HepG2 (cell line): ENCODE measurements at regions not wholly inside any gene's neighbourhood (a gene's known extent, or its start where the extent isn't known, plus 50 kb on each side); places are given as distances from the start of the nearest gene placed in this dataset.

Experiments
- ATAC-seq: fragments of 200-7000 bp; cut with Tn5 transposase; 3 replicates; pipeline ENCODE4 v1.9.1; 2020; ENCODE audit warnings: mild to moderate bottlenecking, moderate library complexity
- BruUV-seq: library from RNA; stranded (reverse); fragments of 400-500 nt; replicated peaks from 2 replicates; lab custom pipeline; 2021; lab: Mats Ljungman, UMichigan
- CTCF ChIA-PET: fragments of 300-600 bp; formaldehyde crosslinking; extraction: SDS; loops from one replicate; lab custom pipeline; 2021; ENCODE audit warnings: low total read pairs, inconsistent platforms, low intra/inter-chr PET ratio; lab: Yijun Ruan, JAX
- POLR2A ChIA-PET: fragments of 350-600 bp; sonication (Branson Sonifier 250); formaldehyde crosslinking; loops from one replicate; lab custom pipeline; 2020; ENCODE audit warnings: antibody characterized with exemption, inconsistent platforms; lab: Yijun Ruan, JAX
- DNase-seq: peaks from one replicate; pipeline ENCODE4 v3.0.0-alpha.2; 2015; ENCODE audit warnings: low spot score
- FAIRE-seq: peaks from 3 replicates; lab custom pipeline; 2011; peaks lifted over from hg19 to GRCh38; lab: Jason Lieb, UNC
- H2AFZ ChIP-seq: one replicate; pipeline ENCODE4 v1.6.1; 2011; ENCODE audit warnings: low read length, inconsistent platforms
- H3K27ac ChIP-seq: fragments of 300-600 bp; 3 replicates; pipeline ENCODE4 v1.8.0; 2011; ENCODE audit warnings: mixed run types, mild to moderate bottlenecking, mixed read lengths, low read length, inconsistent platforms; ENCODE audit not compliant: insufficient read depth; ENCODE audit errors: extremely low read length
- H3K27me3 ChIP-seq, 2 experiments: fragments of 200-600 bp in 1 of 2; 2 replicates in 1 of 2; 3 replicates in 1 of 2; pipeline versions ENCODE4 v1.6.0 to v1.8.0; 2011; ENCODE audit warnings: low read length in 2 of 2, mild to moderate bottlenecking in 2 of 2, moderate library complexity in 2 of 2, inconsistent platforms in 1 of 2; ENCODE audit not compliant: insufficient read depth in 2 of 2, control insufficient read depth in 1 of 2
- H3K36me3 ChIP-seq, 2 experiments: fragments of 200-600 bp in 1 of 2; replicated peaks in 1 of 2; 2 replicates in 1 of 2; 3 replicates in 1 of 2; pipeline versions ENCODE4 v1.5.1 to v1.8.0; 2011; ENCODE audit warnings: low read length in 2 of 2, inconsistent platforms in 1 of 2; ENCODE audit not compliant: insufficient read depth in 2 of 2, control insufficient read depth in 1 of 2
- H3K4me1 ChIP-seq: 2 replicates; pipeline ENCODE4 v1.5.1; 2012; ENCODE audit warnings: low read length, inconsistent platforms; ENCODE audit not compliant: insufficient read depth
- H3K4me2 ChIP-seq: 2 replicates; pipeline ENCODE4 v1.6.0; 2011; ENCODE audit warnings: low read depth, low read length, inconsistent platforms
- H3K4me3 ChIP-seq, 3 experiments: fragments of 200-600 bp in 1 of 3; sonication (generic), shearing (Covaris generic) in 1 of 3; replicated peaks in 1 of 3; 2 replicates each; pipeline ENCODE4 v1.5.1; 2011 to 2016; ENCODE audit warnings: low read length in 3 of 3, inconsistent platforms in 2 of 3, low read depth in 2 of 3, mild to moderate bottlenecking in 2 of 3, control low read depth in 1 of 3, mixed read lengths in 1 of 3; ENCODE audit not compliant: insufficient read depth in 1 of 3
- H3K79me2 ChIP-seq: one replicate; pipeline ENCODE4 v1.6.1; 2011; ENCODE audit warnings: low read length, inconsistent platforms; ENCODE audit not compliant: insufficient read depth
- H3K9ac ChIP-seq: 2 replicates; pipeline ENCODE4 v1.6.0; 2011; ENCODE audit warnings: mild to moderate bottlenecking, low read depth, low read length, inconsistent platforms; ENCODE audit not compliant: insufficient read depth
- H3K9me3 ChIP-seq: 2 replicates; pipeline ENCODE4 v1.5.1; 2012; ENCODE audit warnings: mild to moderate bottlenecking, low read length
- H4K20me1 ChIP-seq: 2 replicates; pipeline ENCODE4 v1.6.0; 2011; ENCODE audit warnings: inconsistent platforms, mild to moderate bottlenecking, low read length, moderate library complexity; ENCODE audit not compliant: insufficient read depth
- CENPT ChIP-seq: sonication (generic); formaldehyde crosslinking; IDR thresholded peaks from 2 replicates; pipeline ENCODE4 v1.8.0; 2022; ENCODE audit warnings: low read depth, mild to moderate bottlenecking, moderate library complexity, missing genetic modification reagents
- GTF3A ChIP-seq: sonication (generic); formaldehyde crosslinking; conservative IDR thresholded peaks from 2 replicates; pipeline ENCODE4 v1.4.0; 2020; ENCODE audit warnings: mild to moderate bottlenecking, missing genetic modification reagents
- HNRNPK ChIP-seq: fragments of 200-400 bp; formaldehyde crosslinking; IDR thresholded peaks from 2 replicates; pipeline ENCODE4 v1.6.1; 2018; ENCODE audit warnings: low read length, low read depth, moderate library complexity, mild to moderate bottlenecking; ENCODE audit not compliant: poor library complexity, severe bottlenecking
- KDM3A ChIP-seq: IDR thresholded peaks from 2 replicates; pipeline ENCODE4 v1.6.1; 2018; ENCODE audit warnings: low read depth, missing compliant biosample characterization
- PLRG1 ChIP-seq: fragments of 450-650 bp; conservative IDR thresholded peaks from 2 replicates; pipeline ENCODE4 v1.6.1; 2016
- RBM22 ChIP-seq: fragments of 200-400 bp; formaldehyde crosslinking; optimal IDR thresholded peaks from 2 replicates; pipeline ENCODE3; 2017; ENCODE audit warnings: mild to moderate bottlenecking, low read length, moderate library complexity
- TCF12 ChIP-seq, 2 experiments: fragments of 450-650 bp in 1 of 2; sonication (generic) in 1 of 2; formaldehyde crosslinking in 1 of 2; IDR thresholded peaks; 2 replicates each; pipeline versions ENCODE4 v1.6.1 to v1.8.0; 2017 to 2022; ENCODE audit warnings: antibody characterized with exemption in 1 of 2, mild to moderate bottlenecking in 1 of 2, missing genetic modification reagents in 1 of 2, moderate library complexity in 1 of 2
- ZC3H13 ChIP-seq: sonication (generic); formaldehyde crosslinking; IDR thresholded peaks from 2 replicates; pipeline ENCODE4 v1.8.1; 2023; ENCODE audit warnings: mild to moderate bottlenecking, missing genetic modification reagents, moderate library complexity
- ZNF720 ChIP-seq: sonication (generic); formaldehyde crosslinking; IDR thresholded peaks from 2 replicates; pipeline ENCODE4 v1.4.0; 2020; ENCODE audit warnings: missing genetic modification reagents
- ZNF788 ChIP-seq: sonication (generic); formaldehyde crosslinking; IDR thresholded peaks from 2 replicates; pipeline ENCODE4 v1.5.0; 2020; ENCODE audit warnings: mild to moderate bottlenecking, missing genetic modification reagents, borderline replicate concordance
- ZNF878 ChIP-seq: sonication (generic); formaldehyde crosslinking; IDR thresholded peaks from 2 replicates; pipeline ENCODE4 v1.8.1; 2023; ENCODE audit warnings: mild to moderate bottlenecking, missing genetic modification reagents, moderate library complexity
- WGBS: methylation state at CpG from one replicate; pipeline ENCODE4 v1.1.6; 2017; ENCODE audit warnings: low lambda C conversion rate; 5-methylcytosine and 5-hydroxymethylcytosine counted together
- in situ Hi-C: cut with HindIII; loops from 2 replicates; pipeline ENCODE4 v1.10.0; 2017; ENCODE audit warnings: low pct_unique_long_range_greater_than_20kb; ENCODE audit not compliant: extremely low pct_ligation_motif_present
- intact Hi-C: fragments of 100-400 bp; cut with micrococcal nuclease; formaldehyde crosslinking; loops from one replicate; pipeline ENCODE4 v1.10.0; 2022; ENCODE audit not compliant: unreplicated experiment
- TF ChIP-seq, protein P1 (sequence below): sonication (generic); formaldehyde crosslinking; IDR thresholded peaks from 2 replicates; pipeline ENCODE4 v1.4.0; 2020; ENCODE audit warnings: missing genetic modification reagents, mild to moderate bottlenecking, borderline replicate concordance
- TF ChIP-seq, protein P2 (sequence below): conservative IDR thresholded peaks from 2 replicates; pipeline ENCODE4 v1.6.1; 2018; ENCODE audit warnings: missing genetic modification reagents

DNA sequence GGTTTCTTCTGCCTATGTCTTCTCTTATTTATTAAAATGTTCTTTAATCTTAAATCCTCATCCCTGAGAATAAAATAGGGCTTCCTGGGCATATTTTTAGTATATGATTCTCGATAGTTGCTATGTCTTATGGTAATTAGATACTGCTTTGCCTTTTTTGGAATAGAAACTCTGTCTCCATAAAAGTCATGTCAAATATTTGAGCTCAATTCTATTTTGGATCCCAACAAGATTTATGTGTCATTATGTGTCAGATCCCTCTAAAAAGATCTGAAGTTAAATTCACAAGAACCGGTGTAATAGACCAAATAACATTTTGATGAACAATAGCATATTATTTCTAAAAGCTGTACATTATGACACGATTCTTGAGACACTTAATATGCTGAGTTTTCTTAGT is 312.5 kb upstream of the PDE3A start (continued):
- TF ChIP-seq, protein P1, sequence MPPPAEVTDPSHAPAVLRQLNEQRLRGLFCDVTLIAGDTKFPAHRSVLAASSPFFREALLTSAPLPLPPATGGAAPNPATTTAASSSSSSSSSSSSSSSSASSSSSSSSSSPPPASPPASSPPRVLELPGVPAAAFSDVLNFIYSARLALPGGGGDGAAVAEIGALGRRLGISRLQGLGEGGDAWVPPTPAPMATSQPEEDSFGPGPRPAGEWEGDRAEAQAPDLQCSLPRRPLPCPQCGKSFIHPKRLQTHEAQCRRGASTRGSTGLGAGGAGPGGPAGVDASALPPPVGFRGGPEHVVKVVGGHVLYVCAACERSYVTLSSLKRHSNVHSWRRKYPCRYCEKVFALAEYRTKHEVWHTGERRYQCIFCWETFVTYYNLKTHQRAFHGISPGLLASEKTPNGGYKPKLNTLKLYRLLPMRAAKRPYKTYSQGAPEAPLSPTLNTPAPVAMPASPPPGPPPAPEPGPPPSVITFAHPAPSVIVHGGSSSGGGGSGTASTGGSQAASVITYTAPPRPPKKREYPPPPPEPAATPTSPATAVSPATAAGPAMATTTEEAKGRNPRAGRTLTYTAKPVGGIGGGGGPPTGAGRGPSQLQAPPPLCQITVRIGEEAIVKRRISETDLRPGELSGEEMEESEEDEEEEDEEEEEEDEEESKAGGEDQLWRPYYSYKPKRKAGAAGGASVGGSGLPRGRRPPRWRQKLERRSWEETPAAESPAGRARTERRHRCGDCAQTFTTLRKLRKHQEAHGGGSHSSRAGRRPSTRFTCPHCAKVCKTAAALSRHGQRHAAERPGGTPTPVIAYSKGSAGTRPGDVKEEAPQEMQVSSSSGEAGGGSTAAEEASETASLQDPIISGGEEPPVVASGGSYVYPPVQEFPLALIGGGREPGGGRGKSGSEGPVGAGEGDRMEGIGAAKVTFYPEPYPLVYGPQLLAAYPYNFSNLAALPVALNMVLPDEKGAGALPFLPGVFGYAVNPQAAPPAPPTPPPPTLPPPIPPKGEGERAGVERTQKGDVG: no peak
- TF ChIP-seq ZNF878 (no peak), ZC3H13 (CRISPR knock-in tag) (no peak), ZNF720 (CRISPR knock-in tag) (no peak), TCF12 (IDR thresholded peaks at IDR 0.05) (no peak), TCF12 (CRISPR knock-in tag; IDR thresholded peaks at IDR 0.05) (no peak), GTF3A (CRISPR knock-in tag) (no peak), CENPT (CRISPR knock-in tag) (no peak), KDM3A (CRISPR knock-in tag) (no peak), ZNF788 (CRISPR knock-in tag) (no peak)
- TF ChIP-seq, protein P2, sequence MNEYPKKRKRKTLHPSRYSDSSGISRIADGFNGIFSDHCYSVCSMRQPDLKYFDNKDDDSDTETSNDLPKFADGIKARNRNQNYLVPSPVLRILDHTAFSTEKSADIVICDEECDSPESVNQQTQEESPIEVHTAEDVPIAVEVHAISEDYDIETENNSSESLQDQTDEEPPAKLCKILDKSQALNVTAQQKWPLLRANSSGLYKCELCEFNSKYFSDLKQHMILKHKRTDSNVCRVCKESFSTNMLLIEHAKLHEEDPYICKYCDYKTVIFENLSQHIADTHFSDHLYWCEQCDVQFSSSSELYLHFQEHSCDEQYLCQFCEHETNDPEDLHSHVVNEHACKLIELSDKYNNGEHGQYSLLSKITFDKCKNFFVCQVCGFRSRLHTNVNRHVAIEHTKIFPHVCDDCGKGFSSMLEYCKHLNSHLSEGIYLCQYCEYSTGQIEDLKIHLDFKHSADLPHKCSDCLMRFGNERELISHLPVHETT: no peak

DNA sequence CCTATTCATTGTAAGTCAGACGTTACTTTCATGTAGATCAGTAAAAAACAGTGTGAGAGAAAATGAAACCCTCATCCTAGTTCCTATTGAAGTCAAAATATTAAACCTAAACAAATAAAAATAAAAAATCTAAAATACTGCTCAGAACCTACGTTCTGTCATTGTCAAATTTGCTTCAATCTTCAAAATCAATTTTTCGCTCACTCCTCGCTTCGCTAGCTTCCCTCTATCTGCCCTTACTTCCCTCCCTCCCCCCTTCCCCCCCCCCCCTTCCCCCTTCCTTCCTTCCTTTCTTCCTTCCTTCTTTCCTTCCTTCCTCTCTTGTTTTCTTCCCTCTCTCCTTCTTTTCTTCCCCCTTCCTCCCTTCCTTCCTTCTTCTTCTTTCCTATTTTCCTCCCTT is 310.9 kb upstream of the PDE3A start:
- Histone ChIP-seq H3K79me2 (no peaks in the 10 kb centered on the region), H4K20me1 (no peaks in the 10 kb centered on the region), H3K4me2 (no peak overlapping the region), H2AFZ (no peak overlapping the region), H3K9ac (no peak overlapping the region), H3K27ac (no peak overlapping the region), H3K4me3 (no peak overlapping the region), H3K27me3 (no peaks in the 10 kb centered on the region), H3K4me1 (no peaks in the 10 kb centered on the region), H3K36me3 (no peaks in the 10 kb centered on the region)
- ChIA-PET CTCF (no interaction called here), POLR2A (no interaction called here)
- in situ Hi-C loops: no loop called here
- ATAC-seq: no peak
- no peak for FAIRE-seq
- intact Hi-C loops: no loop called here
- 24% methylated on average over 5 of the region's 5 CpGs for WGBS
- TF ChIP-seq HNRNPK (peak; percentile 92), RBM22 (no peak), PLRG1 (no peak)
- TF ChIP-seq, all 625 proteins: peak for 1
- no peak for DNase-seq
- no peaks in the 10 kb centered on the region for H3K9me3 ChIP-seq
- BruUV-seq: no TSS peak
